GM12801 (cell line): ENCODE measurements at regions not wholly inside any gene's neighbourhood (a gene's known extent, or its start where the extent isn't known, plus 50 kb on each side); places are given as distances from the start of the nearest gene placed in this dataset.

Experiments used
- TF ChIP-seq, protein P1 (sequence below): IDR thresholded peaks from one replicate; pipeline ENCODE4 v1.5.1; 2011; ENCODE audit warnings: control low read depth; ENCODE audit not compliant: insufficient read length; ENCODE audit errors: extremely low read depth

DNA sequence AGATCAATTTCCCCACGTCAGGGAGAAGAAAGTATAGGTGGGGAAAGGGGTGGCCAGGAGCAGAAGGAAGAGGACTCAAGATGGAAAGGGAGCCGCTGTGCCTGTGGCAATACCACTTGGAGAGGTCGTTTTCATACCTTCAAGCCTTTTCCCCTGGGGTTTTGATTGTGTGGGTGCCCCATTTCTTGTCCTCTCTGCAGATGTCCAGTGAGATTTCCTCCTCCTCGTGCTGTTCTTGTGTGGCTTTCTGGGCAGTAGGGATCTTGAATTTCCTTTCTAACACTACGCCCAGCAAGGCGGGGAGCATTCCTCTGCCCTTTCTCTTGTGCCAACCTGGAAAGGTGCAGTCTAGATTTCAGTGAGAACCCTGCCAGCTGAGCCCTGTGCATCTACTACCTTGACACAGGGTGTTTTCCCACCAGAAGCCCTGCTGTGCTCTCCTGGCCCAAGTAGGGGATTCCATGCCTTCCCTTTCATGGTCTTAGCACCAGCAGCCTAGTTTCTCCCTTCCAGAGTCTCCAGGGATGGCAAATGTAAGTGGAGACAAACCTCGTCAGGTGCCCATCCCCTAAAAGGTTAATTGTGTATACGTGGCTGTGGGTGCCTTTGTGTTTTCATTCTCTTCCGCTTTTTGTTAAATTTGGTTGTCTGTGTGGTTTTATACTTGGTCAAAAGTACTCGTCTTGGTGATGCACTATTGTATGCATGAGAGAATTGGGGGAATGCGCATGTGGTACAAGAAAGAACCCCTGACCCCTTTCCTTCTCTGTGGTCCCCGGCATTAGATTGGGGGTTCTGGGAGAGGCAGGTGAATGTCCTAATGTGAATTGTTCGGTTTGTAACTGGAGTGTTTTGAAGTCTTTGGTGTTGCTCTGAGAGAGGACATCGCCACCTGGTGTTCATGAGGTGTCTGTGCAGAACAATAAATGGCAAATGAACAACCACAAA, 71.4 kb upstream of the MPEG1 start:
- TF ChIP-seq, protein P1, sequence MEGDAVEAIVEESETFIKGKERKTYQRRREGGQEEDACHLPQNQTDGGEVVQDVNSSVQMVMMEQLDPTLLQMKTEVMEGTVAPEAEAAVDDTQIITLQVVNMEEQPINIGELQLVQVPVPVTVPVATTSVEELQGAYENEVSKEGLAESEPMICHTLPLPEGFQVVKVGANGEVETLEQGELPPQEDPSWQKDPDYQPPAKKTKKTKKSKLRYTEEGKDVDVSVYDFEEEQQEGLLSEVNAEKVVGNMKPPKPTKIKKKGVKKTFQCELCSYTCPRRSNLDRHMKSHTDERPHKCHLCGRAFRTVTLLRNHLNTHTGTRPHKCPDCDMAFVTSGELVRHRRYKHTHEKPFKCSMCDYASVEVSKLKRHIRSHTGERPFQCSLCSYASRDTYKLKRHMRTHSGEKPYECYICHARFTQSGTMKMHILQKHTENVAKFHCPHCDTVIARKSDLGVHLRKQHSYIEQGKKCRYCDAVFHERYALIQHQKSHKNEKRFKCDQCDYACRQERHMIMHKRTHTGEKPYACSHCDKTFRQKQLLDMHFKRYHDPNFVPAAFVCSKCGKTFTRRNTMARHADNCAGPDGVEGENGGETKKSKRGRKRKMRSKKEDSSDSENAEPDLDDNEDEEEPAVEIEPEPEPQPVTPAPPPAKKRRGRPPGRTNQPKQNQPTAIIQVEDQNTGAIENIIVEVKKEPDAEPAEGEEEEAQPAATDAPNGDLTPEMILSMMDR = peak; percentile 16

DNA sequence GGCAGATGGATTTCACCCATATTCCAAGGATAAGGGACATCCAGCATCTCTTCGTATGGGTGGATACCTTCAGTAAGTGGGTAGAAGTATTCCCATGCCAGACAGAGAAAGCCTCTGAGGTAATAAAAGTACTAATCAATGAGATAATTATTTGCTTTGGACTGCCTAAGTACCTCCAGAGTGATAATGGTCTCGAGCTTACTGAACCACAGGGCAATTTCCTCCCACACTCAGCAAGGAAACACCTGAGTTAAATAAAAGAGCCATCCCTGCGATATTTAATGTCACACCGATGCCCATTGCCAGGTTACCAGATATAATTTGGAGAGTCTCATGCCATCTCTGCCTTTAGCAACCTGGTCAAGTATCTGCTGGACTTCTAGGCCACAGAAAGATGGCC, 70.6 kb upstream of the MPEG1 start:
- TF ChIP-seq, protein P1 = no peak

DNA sequence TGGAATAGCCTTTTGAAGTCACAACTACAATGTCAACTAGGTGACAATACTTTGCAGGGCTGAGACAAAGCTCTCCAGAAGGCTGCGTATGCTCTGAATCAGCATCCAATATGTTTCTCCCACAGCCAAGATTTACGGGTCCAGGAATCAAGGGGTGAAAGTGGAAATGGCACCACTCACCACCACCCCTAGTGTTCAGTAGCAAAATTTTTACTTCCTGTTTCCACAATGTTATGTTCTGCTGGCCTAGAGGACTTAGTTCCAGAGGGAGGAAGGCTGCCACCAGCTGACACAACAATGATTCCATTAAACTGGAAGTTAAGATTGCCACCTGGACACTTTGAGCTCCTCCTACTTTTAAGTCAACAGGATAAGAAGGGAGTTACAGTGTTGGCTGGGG, 68.5 kb upstream of the MPEG1 start:
- TF ChIP-seq, protein P1 = no peak

DNA sequence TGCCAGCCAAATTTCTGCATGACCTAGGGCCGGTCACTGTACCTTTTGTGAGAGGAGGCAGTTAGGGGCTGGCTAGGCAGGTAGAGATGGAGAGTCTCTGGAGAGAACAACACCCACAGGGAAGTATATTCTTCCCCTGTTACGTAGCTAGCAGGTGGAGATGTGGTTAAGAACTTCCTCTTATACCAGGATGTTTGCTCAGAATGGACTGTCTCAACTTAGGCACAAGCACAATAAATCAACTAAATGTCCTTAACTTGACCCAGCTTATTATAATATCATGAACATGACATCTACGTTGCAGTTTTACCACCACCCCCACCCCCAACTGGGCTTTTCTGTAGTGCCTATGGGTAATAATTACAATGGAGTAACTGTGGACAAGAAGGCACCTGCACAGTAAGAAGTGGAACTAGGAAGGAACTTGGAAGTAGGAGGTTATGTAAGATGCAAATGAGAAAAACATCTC, 60.7 kb upstream of the MPEG1 start:
- TF ChIP-seq, protein P1 = no peak

DNA sequence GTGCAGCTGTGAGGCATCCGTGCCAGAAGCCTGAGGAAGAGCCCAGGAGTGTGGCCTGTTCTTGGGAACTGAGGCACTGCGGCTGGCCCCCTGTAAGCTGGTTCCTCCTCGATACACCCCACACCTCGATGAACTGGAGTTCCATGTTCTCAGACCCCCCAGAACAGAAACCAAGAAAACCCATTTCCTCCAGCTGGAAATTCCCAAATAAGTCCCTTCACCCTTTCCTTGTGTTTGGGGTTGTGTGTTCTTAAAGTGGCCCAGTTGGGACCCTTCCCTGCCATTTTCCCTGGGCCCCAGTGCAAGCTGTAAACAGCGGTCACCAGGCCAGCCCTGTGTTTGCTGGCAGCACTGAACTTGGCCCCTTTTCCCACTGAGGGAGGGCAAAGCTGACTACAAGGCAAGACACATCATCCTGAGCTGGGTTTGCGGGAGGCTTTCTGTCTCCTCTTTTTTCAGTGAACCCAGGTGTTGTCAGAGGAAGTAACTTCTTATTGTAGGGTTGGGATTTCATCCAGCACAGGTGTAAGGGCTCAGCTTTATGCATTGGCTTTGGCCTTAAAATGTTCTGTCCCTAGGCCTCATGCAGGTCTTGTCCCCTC, 60.1 kb upstream of the MPEG1 start:
- TF ChIP-seq, protein P1 = no peak

DNA sequence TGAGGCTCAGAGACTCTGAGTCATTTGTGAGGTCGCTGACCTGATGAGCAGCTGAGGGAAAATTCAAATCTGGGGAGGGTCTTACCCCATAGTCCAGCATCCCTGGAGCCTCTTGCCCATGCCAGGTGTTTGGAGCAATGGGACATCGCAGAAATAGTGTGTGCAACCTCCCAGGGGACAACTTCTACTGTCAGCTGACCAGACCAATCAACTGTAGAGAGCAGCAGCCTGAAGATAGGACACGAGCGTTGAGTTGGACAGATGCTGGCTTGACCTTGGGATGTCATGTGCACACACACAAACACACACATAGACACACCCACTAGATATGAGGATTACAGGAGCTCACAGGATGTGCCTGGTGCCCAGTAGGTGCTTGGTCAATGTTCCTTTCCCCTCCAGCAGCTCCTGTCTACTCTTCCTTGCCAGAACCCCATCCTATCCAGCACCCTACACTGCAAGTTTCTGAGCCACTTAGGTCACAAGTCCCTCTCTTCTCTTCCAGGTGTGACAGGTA, 59.1 kb upstream of the MPEG1 start:
- TF ChIP-seq, protein P1 = no peak

DNA sequence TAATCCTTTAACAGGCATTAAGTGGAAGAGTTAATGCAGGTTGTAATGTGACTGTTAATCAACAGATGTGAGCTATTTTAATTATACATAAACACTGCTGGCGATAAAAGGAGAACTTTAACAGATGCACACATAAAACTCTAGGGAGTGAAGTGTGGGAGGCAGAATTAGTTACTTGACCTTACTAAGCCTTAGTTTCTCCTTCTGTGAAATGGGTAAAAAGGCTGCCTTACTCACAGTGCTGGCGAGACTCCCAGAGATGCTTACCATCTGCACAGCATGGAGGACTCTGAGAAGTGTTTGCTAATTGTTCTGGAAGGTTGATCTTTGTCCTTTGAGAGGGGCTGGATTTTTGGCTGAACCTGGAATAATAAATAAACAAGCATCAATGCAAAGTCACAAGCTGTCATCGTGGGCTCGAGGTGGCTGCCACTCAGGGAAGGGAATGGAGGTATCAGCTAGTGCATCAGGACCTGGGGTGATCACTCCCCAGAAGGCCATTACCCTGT, 58.6 kb upstream of the MPEG1 start:
- TF ChIP-seq, protein P1 = no peak
